HG02938 (cell line): ENCODE measurements at regions not wholly inside any gene's neighbourhood (a gene's known extent, or its start where the extent isn't known, plus 50 kb on each side); places are given as distances from the start of the nearest gene placed in this dataset.
"Not testable (repeated sequence)": the region's sequence is repeated elsewhere in the genome, so short reads cannot be mapped to it uniquely, and the experiment has no call there.

Experiments used
- ATAC-seq: cut with Tn5 transposase; IDR thresholded peaks from one replicate; pipeline ENCODE4 v1.9.1; 2021; ENCODE audit warnings: mild to moderate bottlenecking, moderate library complexity; ENCODE audit not compliant: unreplicated experiment

GRCh38 chr18:39244242-39244641 lies 1678.6 kb upstream of the CELF4 start:
- no peak for ATAC-seq

DNA sequence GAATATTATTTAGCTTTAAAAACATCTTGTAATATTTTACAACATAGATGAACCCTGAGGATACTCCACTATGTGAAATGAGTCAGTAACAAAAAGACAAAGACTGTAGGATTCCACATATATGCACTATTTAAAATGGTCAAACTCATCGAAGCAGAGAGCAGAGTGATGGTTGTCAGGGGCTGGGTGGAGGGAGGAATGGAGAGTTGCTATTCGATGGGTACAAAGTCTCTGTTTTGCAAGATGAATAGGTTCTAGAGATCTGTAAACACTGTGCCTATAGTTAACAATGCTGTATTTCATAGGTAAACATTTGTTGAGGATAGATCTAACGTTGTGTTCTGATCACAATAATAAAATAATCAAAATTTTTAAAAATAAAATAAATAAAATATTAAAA lies 1675.9 kb upstream of the CELF4 start:
- no peak for ATAC-seq

GRCh38 chr18:39238981-39239660 lies 1673.5 kb upstream of the CELF4 start:
- no peak for ATAC-seq

DNA sequence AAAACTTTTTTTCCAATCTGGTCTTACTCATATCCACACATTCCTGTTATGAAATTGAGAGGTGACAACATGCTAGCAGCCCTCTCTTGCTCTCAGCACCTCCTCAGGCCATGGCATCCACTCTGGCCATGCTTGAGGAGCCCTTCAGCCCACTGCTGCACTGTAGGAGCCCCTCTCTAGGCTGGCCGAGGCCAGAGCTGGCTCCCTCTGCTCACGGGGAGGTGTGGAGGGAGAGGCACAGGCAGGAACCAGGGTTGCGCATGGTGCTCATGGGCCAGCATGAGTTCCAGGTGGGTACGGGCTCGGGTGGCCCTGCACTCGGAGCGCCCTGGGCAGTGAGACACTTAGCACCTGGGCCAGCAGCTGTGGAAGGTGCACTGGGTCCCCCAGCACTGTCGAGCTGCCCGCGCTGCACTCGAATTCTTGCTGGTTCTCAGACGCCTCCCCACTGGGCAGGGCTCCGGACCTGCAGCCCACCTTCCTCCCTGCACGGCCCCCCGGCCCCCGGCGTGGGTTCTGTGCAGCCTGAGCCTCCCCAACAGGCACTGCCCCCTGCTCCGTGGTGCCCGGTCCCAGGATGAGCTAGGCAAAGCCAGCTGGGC lies 1669.6 kb upstream of the CELF4 start:
- ATAC-seq: no peak

- no peak for ATAC-seq
Measured at GRCh38 chr18:39232937-39233336, 1667.3 kb upstream of the CELF4 start.

GRCh38 chr18:39232490-39232889 lies 1666.9 kb upstream of the CELF4 start:
- no peak for ATAC-seq

DNA sequence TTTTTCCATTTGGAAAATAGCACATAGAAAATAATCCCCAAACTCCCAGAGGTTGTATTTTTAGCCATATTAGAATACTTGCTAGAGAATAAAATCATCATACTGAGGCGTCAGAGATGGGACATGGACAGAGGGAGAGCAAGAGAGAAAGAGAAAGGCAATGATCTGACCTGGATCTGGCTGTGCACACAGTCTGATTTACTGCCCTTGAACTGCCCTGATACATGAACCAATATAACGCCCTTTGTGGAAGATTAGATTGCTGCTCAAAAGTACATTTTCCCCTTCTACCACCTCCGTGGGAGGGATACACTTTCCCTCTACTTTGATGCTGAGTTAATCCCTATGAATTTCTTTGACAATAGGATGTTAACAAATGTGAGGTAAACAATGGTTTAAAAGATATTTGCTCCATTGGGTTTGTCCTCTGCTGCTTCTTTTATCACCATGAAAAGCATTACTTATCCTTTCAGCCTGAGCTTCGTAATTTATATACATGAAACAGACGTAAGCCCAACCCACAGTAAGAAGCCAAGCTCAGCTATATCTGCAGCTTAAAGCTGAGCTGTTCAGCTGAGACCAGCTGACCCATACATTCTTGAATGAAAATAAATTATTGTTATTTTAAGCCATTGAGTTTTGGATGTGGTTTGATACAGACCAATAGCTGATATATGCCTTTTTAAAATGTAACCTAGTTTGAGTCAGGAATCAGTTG lies 1664.6 kb upstream of the CELF4 start:
- ATAC-seq: no peak

- ATAC-seq: not testable (repeated sequence)
Measured at GRCh38 chr18:39227769-39228168, 1662.2 kb upstream of the CELF4 start.

- no peak for ATAC-seq
Measured at GRCh38 chr18:39225373-39225772, 1659.8 kb upstream of the CELF4 start.

DNA sequence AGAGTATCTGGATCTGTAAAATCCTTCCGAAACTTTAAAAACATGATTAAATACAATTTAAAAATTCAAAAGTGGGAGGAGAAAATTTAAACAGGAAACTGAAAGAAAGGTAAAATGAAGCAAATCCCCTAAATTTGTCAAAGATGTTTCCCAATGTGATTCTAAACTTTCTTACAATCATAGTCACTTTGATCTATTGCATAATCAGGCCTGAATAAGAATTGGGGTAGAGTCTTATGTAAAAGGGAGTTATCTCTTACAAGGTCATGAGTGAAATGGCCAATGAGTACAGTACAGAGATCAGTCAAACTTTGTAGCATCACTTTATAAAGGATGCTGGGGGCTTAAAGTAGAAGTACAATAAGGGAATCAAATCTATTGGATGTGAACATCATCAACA lies 1657.7 kb upstream of the CELF4 start:
- no peak for ATAC-seq

DNA sequence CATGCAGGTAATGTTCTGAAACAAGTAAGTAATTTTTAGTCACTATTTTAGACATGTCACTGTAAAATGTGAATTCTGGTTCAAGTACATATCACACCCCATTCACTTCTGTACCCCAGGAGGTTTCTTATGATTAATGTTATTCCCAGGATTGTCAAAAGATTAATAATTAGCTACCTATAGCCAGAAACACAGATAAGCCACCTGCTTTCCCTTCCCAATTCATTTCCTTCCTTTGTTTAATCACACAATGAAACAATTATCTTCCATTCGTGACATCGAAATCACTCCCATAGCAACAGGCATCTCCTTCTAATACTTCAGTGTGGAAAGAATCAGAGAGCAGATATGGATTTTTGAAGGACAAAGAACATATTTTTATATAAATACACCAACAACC lies 1650.3 kb upstream of the CELF4 start:
- no peak for ATAC-seq

GRCh38 chr18:39211461-39211860 lies 1645.9 kb upstream of the CELF4 start:
- ATAC-seq: no peak

DNA sequence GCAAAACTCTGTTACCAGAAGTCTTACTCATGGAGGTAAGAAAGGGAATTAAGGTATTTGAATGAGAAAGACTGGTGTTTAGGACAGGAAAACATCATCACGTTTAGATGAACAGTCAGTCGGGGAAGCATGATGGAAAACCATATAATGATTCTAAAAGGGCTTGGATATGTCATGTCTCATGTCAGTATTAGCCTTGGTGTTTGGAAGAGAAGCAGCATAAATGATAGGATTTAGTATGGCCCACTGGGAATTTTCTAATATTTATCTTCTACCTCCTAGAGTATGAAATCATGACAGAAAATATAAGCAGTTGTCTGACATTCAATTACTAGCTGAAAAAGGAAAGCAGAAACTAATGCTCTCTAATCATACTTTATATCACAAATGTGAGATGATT lies 1643.6 kb upstream of the CELF4 start:
- no peak for ATAC-seq

DNA sequence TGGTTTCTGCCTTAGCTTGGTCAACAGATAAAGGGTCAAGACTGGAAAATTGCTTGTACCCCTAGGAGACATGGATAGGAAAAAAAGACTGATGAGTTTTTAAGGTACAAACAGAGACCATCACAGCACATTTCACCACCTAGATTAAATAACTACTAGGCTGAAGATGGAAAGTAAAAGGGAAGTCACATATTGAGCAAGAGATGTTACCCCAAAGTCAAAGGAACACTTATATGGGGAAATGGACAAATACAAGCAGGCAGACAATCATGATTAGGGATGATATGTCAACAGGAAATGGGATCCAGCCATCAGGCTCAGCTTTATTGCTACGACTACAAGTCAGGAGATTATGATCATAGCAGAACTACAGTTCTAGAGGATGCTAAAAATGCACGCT lies 1643.1 kb upstream of the CELF4 start:
- no peak for ATAC-seq

GRCh38 chr18:39208190-39208589 lies 1642.6 kb upstream of the CELF4 start:
- no peak for ATAC-seq

GRCh38 chr18:39206398-39207103 lies 1641.0 kb upstream of the CELF4 start:
- not testable (repeated sequence) for ATAC-seq

DNA sequence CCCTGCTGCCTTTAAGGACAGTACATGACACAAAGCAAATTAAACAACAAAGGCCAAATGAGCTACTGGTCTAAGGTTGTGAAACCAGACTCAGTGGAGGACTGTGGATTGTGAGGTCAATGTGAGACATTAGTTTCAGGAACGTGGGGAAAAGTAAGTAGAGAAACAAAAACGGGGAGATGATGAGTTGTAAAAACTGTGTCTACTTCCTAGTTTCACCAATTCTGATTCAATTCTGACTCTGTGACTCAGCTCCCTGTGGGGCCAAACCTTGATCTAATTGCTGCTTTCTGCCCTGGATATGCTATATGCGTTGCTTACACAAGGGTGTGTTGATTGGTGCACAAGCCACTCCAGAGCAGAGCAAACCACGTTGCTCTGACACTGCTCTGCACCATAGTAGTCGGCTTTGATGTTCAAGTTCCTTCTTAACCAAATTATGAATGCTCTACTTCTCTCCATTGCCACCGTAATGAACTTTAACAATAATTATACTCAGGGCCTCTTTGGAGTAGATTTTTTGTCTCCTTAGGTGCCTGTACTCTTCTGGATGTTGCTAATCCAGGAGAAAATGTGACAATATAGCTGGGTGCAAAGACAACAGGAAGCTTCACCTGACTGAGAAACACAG lies 1640.1 kb upstream of the CELF4 start:
- no peak for ATAC-seq

GRCh38 chr18:39200153-39200552 lies 1634.6 kb upstream of the CELF4 start:
- ATAC-seq: no peak

- no peak for ATAC-seq
Measured at GRCh38 chr18:39199231-39199855, 1633.7 kb upstream of the CELF4 start.

DNA sequence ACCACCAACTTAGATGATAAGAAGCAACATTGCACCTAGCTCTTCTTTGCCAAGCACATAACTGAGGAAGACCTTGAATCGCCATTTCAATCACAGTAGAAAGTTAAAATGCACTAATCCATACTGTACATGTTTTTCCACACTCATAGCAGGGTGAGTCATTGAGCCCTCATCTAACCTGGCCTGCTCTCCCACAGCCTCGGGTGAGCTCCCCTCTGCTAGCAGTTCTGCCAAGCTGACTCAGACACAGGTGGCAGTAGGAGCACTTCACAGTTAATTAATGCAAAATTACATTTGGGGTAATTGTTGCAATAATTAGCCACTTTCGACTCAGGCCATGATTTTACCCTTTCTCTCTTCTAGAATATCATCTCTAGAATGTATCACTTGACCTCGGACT lies 1632.8 kb upstream of the CELF4 start:
- no peak for ATAC-seq

GRCh38 chr18:39191931-39192330 lies 1626.3 kb upstream of the CELF4 start:
- no peak for ATAC-seq
